K562 (cell line): ENCODE measurements at regions not wholly inside any gene's neighbourhood (a gene's known extent, or its start where the extent isn't known, plus 50 kb on each side); places are given as distances from the start of the nearest gene placed in this dataset.

ENCODE experiments used
- ATAC-seq: fragments of 200-7000 bp; cut with Tn5 transposase; 3 replicates; pipeline ENCODE4 v1.9.1; 2020; ENCODE audit warnings: moderate library complexity
- BruUV-seq: library from RNA; stranded (reverse); fragments of 400-500 nt; replicated peaks from 2 replicates; lab custom pipeline; 2021; lab: Mats Ljungman, UMichigan
- CTCF ChIA-PET: fragments of 300-600 bp; formaldehyde crosslinking; extraction: SDS; loops from one replicate; lab custom pipeline; 2021; ENCODE audit warnings: low intra/inter-chr PET ratio; lab: Yijun Ruan, JAX
- POLR2A ChIA-PET: fragments of 300-600, 350-650 bp; sonication (Branson Sonifier 250); formaldehyde crosslinking; extraction: SDS; loops from one replicate; lab custom pipeline; 2021; ENCODE audit warnings: antibody characterized with exemption, inconsistent platforms; lab: Yijun Ruan, JAX
- DNase-seq, 4 experiments: peaks; one replicate each; pipeline versions ENCODE4 v3.0.0 to v3.0.0-alpha.2; 2011 to 2018; ENCODE audit warnings: low spot score in 3 of 4, mixed read lengths in 3 of 4; ENCODE audit errors: extremely low read depth in 1 of 4
- FAIRE-seq: peaks from 2 replicates; lab custom pipeline; 2011; peaks lifted over from hg19 to GRCh38; lab: Jason Lieb, UNC
- H2AFZ ChIP-seq: 2 replicates; pipeline ENCODE4 v1.6.0; 2011; ENCODE audit warnings: low read depth, low read length, control low read depth, inconsistent platforms
- H3K27ac ChIP-seq: fragments of 200-600 bp; 3 replicates; pipeline ENCODE4 v1.8.0; 2011; ENCODE audit warnings: low read depth, mild to moderate bottlenecking, control low read depth, inconsistent platforms, low read length, moderate library complexity, mixed read lengths; ENCODE audit errors: extremely low read depth
- H3K27me3 ChIP-seq, 2 experiments: fragments of 300-600 bp in 1 of 2; 2 replicates in 1 of 2; 3 replicates in 1 of 2; pipeline versions ENCODE4 v1.6.0 to v1.8.0; 2011; ENCODE audit warnings: inconsistent platforms in 2 of 2, low read length in 2 of 2, mild to moderate bottlenecking in 1 of 2, mixed read lengths in 1 of 2, moderate library complexity in 1 of 2; ENCODE audit not compliant: control insufficient read depth in 2 of 2, insufficient read depth in 2 of 2
- H3K36me3 ChIP-seq: fragments of 300-600 bp; 3 replicates; pipeline ENCODE4 v1.8.0; 2011; ENCODE audit warnings: mild to moderate bottlenecking, low read length, inconsistent platforms; ENCODE audit not compliant: control insufficient read depth, insufficient read depth
- H3K4me1 ChIP-seq, 2 experiments: fragments of 200-600 bp in 1 of 2; replicated peaks in 1 of 2; 2 replicates in 1 of 2; 3 replicates in 1 of 2; pipeline versions ENCODE4 v1.5.1 to v1.8.0; 2011; ENCODE audit warnings: inconsistent platforms in 2 of 2, low read length in 2 of 2, mild to moderate bottlenecking in 1 of 2, mixed read lengths in 1 of 2, moderate library complexity in 1 of 2; ENCODE audit not compliant: control insufficient read depth in 2 of 2, insufficient read depth in 2 of 2
- H3K4me2 ChIP-seq: 2 replicates; pipeline ENCODE4 v1.6.1; 2011; ENCODE audit warnings: low read length, control low read depth, inconsistent platforms, mixed read lengths; ENCODE audit not compliant: insufficient read depth
- H3K4me3 ChIP-seq: fragments of 200-600 bp; sonication (generic), shearing (Covaris generic); 2 replicates; pipeline ENCODE4 v1.5.1; 2016; ENCODE audit warnings: control low read depth, inconsistent platforms
- H3K79me2 ChIP-seq: fragments of 200-600 bp; 3 replicates; pipeline ENCODE4 v1.8.0; 2011; ENCODE audit warnings: low read length, inconsistent platforms; ENCODE audit not compliant: control insufficient read depth, insufficient read depth
- H3K9ac ChIP-seq, 2 experiments: 2 replicates each; pipeline versions ENCODE4 v1.6.0 to v1.6.1; 2011; ENCODE audit warnings: low read depth in 2 of 2, low read length in 2 of 2, control low read depth in 1 of 2, inconsistent platforms in 1 of 2, mild to moderate bottlenecking in 1 of 2, mixed read lengths in 1 of 2; ENCODE audit not compliant: insufficient read depth in 1 of 2
- H3K9me1 ChIP-seq: one replicate; pipeline ENCODE4 v1.6.0; 2011; ENCODE audit warnings: inconsistent platforms, mild to moderate bottlenecking, low read length, moderate library complexity; ENCODE audit not compliant: control insufficient read depth, insufficient read depth
- H3K9me3 ChIP-seq: replicated peaks from 2 replicates; pipeline ENCODE4 v1.5.1; 2011; ENCODE audit warnings: low read depth, low read length, inconsistent platforms; ENCODE audit not compliant: control insufficient read depth, insufficient read depth
- H4K20me1 ChIP-seq: replicated peaks from 2 replicates; pipeline ENCODE4 v1.6.1; 2011; ENCODE audit warnings: low read length, inconsistent platforms, mixed read lengths; ENCODE audit not compliant: control insufficient read depth, insufficient read depth
- C11orf30 ChIP-seq: fragments of 450-650 bp; IDR thresholded peaks from 2 replicates; pipeline ENCODE4 v1.6.1; 2016; ENCODE audit warnings: low read depth, mild to moderate bottlenecking
- CBX2 ChIP-seq: fragments of 200-600 bp; sonication (generic); IDR thresholded peaks from one replicate; pipeline ENCODE4 v1.6.1; 2012; ENCODE audit warnings: mild to moderate bottlenecking, low read length, inconsistent platforms; ENCODE audit not compliant: insufficient read depth, poor library complexity, severe bottlenecking
- CEBPG ChIP-seq, 3 experiments: fragments of 200-800 bp in 1 of 3; sonication (Bioruptor generic) in 1 of 3; sonication (generic) in 1 of 3; formaldehyde crosslinking in 1 of 3; IDR thresholded peaks in 2 of 3; conservative IDR thresholded peaks in 1 of 3; 2 replicates each; pipeline versions ENCODE4 v1.6.1 to v1.8.0; 2016 to 2022; ENCODE audit warnings: missing compliant biosample characterization in 2 of 3, missing genetic modification characterization in 2 of 3, mild to moderate bottlenecking in 1 of 3, missing genetic modification reagents in 1 of 3
- DEAF1 ChIP-seq: fragments of 450-650 bp; formaldehyde crosslinking; IDR thresholded peaks from 2 replicates; pipeline ENCODE4 v1.4.0; 2020; ENCODE audit warnings: mild to moderate bottlenecking, moderate library complexity
- DIDO1 ChIP-seq: fragments of 450-650 bp; IDR thresholded peaks from 2 replicates; pipeline ENCODE4 v1.6.1; 2016; ENCODE audit warnings: low read depth, missing biosample characterization, missing genetic modification characterization
- EP300 ChIP-seq: IDR thresholded peaks from 2 replicates; pipeline ENCODE4 v1.6.1; 2012; ENCODE audit warnings: low read length, improper control_type of control experiment
- MAX ChIP-seq: sonication (generic); formaldehyde crosslinking; IDR thresholded peaks from 2 replicates; pipeline ENCODE4 v1.9.0; 2022; ENCODE audit warnings: mild to moderate bottlenecking, missing genetic modification reagents
- POLR2AphosphoS2 ChIP-seq: IDR thresholded peaks from 2 replicates; pipeline ENCODE4 v1.6.1; 2012; ENCODE audit warnings: low read length, improper control_type of control experiment
- U2AF2 ChIP-seq: fragments of 200-400 bp; formaldehyde crosslinking; optimal IDR thresholded peaks from 2 replicates; pipeline ENCODE3; 2017; ENCODE audit warnings: low read depth, mild to moderate bottlenecking, low read length
- USF2 ChIP-seq: sonication (generic); formaldehyde crosslinking; IDR thresholded peaks from 2 replicates; pipeline ENCODE4 v1.5.0; 2020; ENCODE audit warnings: missing genetic modification reagents
- XRCC3 ChIP-seq: fragments of 450-650 bp; IDR thresholded peaks from 2 replicates; pipeline ENCODE4 v1.6.1; 2017; ENCODE audit warnings: mild to moderate bottlenecking, moderate library complexity
- ZNF133 ChIP-seq: fragments of 250-450 bp; sonication (Bioruptor Pico); IDR thresholded peaks from 2 replicates; pipeline ENCODE4 v1.4.0; 2020; ENCODE audit warnings: mild to moderate bottlenecking
- ZNF24 ChIP-seq: fragments of 450-650 bp; IDR thresholded peaks from 2 replicates; pipeline ENCODE4 v1.6.1; 2016
- ZNF277 ChIP-seq: fragments of 250-450 bp; sonication (Bioruptor Pico); IDR thresholded peaks from 2 replicates; pipeline ENCODE4 v1.8.0; 2022; ENCODE audit warnings: inconsistent platforms, mild to moderate bottlenecking, moderate library complexity, borderline replicate concordance
- ZNF395 ChIP-seq: fragments of 200-800 bp; sonication (Bioruptor generic); IDR thresholded peaks from 2 replicates; pipeline ENCODE4 v1.6.1; 2017; ENCODE audit warnings: missing genetic modification characterization, missing compliant biosample characterization
- ZNF668 ChIP-seq: fragments of 250-450 bp; sonication (Bioruptor Pico); IDR thresholded peaks from 2 replicates; pipeline ENCODE4 v1.8.0; 2022; ENCODE audit warnings: mild to moderate bottlenecking, inconsistent platforms
- ZNF76 ChIP-seq: fragments of 250-450 bp; sonication (Bioruptor Pico); IDR thresholded peaks from 2 replicates; pipeline ENCODE4 v1.4.0; 2020; ENCODE audit warnings: mild to moderate bottlenecking, moderate library complexity, borderline replicate concordance
- WGBS: fragments of 100-300 bp; shearing (Covaris generic); methylation state at CpG from one replicate; pipeline ENCODE4 v1.1.6; 2016; ENCODE audit warnings: low coverage, mixed read lengths; ENCODE audit not compliant: insufficient coverage; ENCODE audit errors: missing lambda C conversion rate; 5-methylcytosine and 5-hydroxymethylcytosine counted together
- in situ Hi-C: fragments of 300-500 bp; cut with MboI; formaldehyde crosslinking; loops from 4 replicates; pipeline ENCODE4 v1.15.0; 2018; ENCODE audit warnings: inconsistent platforms, mixed read lengths
- intact Hi-C: fragments of 100-400 bp; cut with micrococcal nuclease; formaldehyde crosslinking; loops from 2 replicates; pipeline ENCODE4 v1.14.2; 2022

- CTCF ChIA-PET: no interaction called here
- Histone ChIP-seq H3K36me3 (no peaks in the 10 kb centered on the region), H3K4me3 (no peak overlapping the region), H3K9me3 (no peaks in the 10 kb centered on the region)
- TF ChIP-seq DIDO1 (tag) (no peak), MAX (CRISPR knock-in tag) (no peak), U2AF2 (no peak), ZNF668 (CRISPR knock-in tag) (no peak), USF2 (CRISPR knock-in tag) (no peak), ZNF133 (no peak), CEBPG (CRISPR knock-in tag; IDR thresholded peaks at IDR 0.05) (no peak), CEBPG (tag; conservative IDR thresholded peaks at IDR 0.05 in 1 of 2, IDR thresholded peaks at IDR 0.05 in 1 of 2) (no peak), ZNF24 (no peak), POLR2AphosphoS2 (no peak), CBX2 (no peak), EP300 (no peak), XRCC3 (no peak), C11orf30 (no peak), ZNF277 (CRISPR knock-in tag) (no peak), ZNF76 (no peak), ZNF395 (CRISPR knock-in tag) (no peak), DEAF1 (CRISPR knock-in tag) (no peak)
- TF ChIP-seq, all 486 proteins: peak for 0
- H3K4me2 ChIP-seq: no peak overlapping the region
- WGBS: 7% methylated on average over 2 of the region's 4 CpGs
- ATAC-seq: no peak
- no peaks in the 10 kb centered on the region for H3K9me1 ChIP-seq
- H2AFZ ChIP-seq: no peak overlapping the region
- H3K27ac ChIP-seq: no peak overlapping the region
- no peaks in the 10 kb centered on the region for H3K79me2 ChIP-seq
- no peaks in the 10 kb centered on the region for H3K27me3 ChIP-seq
- H4K20me1 ChIP-seq: 0 out of 2 replicates have a peak, but pooled peaks cover 4% of the 10 kb centered on the region
- no peaks in the 10 kb centered on the region for H3K4me1 ChIP-seq
- POLR2A ChIA-PET: no interaction called here
- in situ Hi-C loops (no loop called here), intact Hi-C loops (no loop called here)
- H3K9ac ChIP-seq: no peak overlapping the region
- BruUV-seq: no TSS peak
- DNase-seq: no peak
- FAIRE-seq: no peak
Observed at GRCh38 chrX:69024931-69025330, 140.3 kb downstream of the PJA1 start.
